RWPE2 (cell line): ENCODE measurements at regions not wholly inside any gene's neighbourhood (a gene's known extent, or its start where the extent isn't known, plus 50 kb on each side); places are given as distances from the start of the nearest gene placed in this dataset.
A peak's percentile ranks its signal among the peaks of the same experiment; 100 is the strongest.

Source experiments
- ATAC-seq: fragments of 200-7000 bp; cut with Tn5 transposase; 3 replicates; pipeline ENCODE4 v1.9.1; 2021; ENCODE audit warnings: low read depth
- DNase-seq: peaks from one replicate; pipeline ENCODE4 v3.0.0-alpha.2; 2020; ENCODE audit warnings: low spot score
- H3K27ac ChIP-seq: fragments of 450-650 bp; 2 replicates; pipeline ENCODE4 v1.5.1; 2017; ENCODE audit warnings: mild to moderate bottlenecking; ENCODE audit not compliant: poor library complexity, severe bottlenecking
- H3K27me3 ChIP-seq: fragments of 250-450 bp; sonication (Bioruptor Pico); 2 replicates; pipeline ENCODE4 v1.5.1; 2021; ENCODE audit warnings: mild to moderate bottlenecking, moderate library complexity; ENCODE audit not compliant: insufficient read depth, poor library complexity, severe bottlenecking
- H3K36me3 ChIP-seq: fragments of 250-450 bp; sonication (Bioruptor Pico); 2 replicates; pipeline ENCODE4 v1.5.1; 2020; ENCODE audit warnings: low read depth, mild to moderate bottlenecking, moderate library complexity
- H3K4me1 ChIP-seq: fragments of 250-450 bp; sonication (Bioruptor Pico); 2 replicates; pipeline ENCODE4 v1.5.1; 2021; ENCODE audit warnings: mild to moderate bottlenecking, moderate library complexity; ENCODE audit not compliant: insufficient read depth, poor library complexity, severe bottlenecking
- H3K4me3 ChIP-seq: fragments of 250-450 bp; sonication (Bioruptor Pico); 2 replicates; pipeline ENCODE4 v1.5.1; 2021; ENCODE audit warnings: mild to moderate bottlenecking, moderate library complexity; ENCODE audit not compliant: severe bottlenecking
- H3K9me3 ChIP-seq: fragments of 250-450 bp; sonication (Bioruptor Pico); 2 replicates; pipeline ENCODE4 v1.5.1; 2021; ENCODE audit warnings: mild to moderate bottlenecking, moderate library complexity; ENCODE audit not compliant: severe bottlenecking
- CTCF ChIP-seq: fragments of 450-650 bp; IDR thresholded peaks from one replicate; pipeline ENCODE4 v1.5.1; 2017; ENCODE audit warnings: mild to moderate bottlenecking, moderate library complexity; ENCODE audit not compliant: poor library complexity, severe bottlenecking

- H3K9me3 ChIP-seq = no peaks in the 10 kb centered on the region
- TF ChIP-seq CTCF = no peak
- no peak overlapping the region for H3K4me3 ChIP-seq
- no peak overlapping the region for H3K27ac ChIP-seq
- H3K27me3 ChIP-seq = no peaks in the 10 kb centered on the region
- no peaks in the 10 kb centered on the region for H3K4me1 ChIP-seq
- ATAC-seq = no peak
- no peaks in the 10 kb centered on the region for H3K36me3 ChIP-seq
- no peak for DNase-seq
Observed at GRCh38 chr18:40417501-40417900, 1537.5 kb upstream of the PIK3C3 start.

- Histone ChIP-seq H3K36me3 (no peaks in the 10 kb centered on the region), H3K9me3 (no peaks in the 10 kb centered on the region), H3K4me3 (no peak overlapping the region), H3K4me1 (no peaks in the 10 kb centered on the region), H3K27me3 (no peaks in the 10 kb centered on the region), H3K27ac (no peak overlapping the region)
- TF ChIP-seq CTCF = no peak
- ATAC-seq (no peak), DNase-seq (no peak)
Observed at GRCh38 chr18:40415821-40416220, 1539.2 kb upstream of the PIK3C3 start.

GRCh38 chr18:40415176-40415791, 1539.8 kb upstream of the PIK3C3 start:
- TF ChIP-seq CTCF = no peak
- no peak for ATAC-seq
- H3K27me3 ChIP-seq = no peaks in the 10 kb centered on the region
- H3K9me3 ChIP-seq = no peaks in the 10 kb centered on the region
- H3K4me1 ChIP-seq = no peaks in the 10 kb centered on the region
- H3K36me3 ChIP-seq = no peaks in the 10 kb centered on the region
- H3K27ac ChIP-seq = no peak overlapping the region
- H3K4me3 ChIP-seq = no peak overlapping the region
- no peak for DNase-seq

GRCh38 chr18:40414155-40414754, 1540.8 kb upstream of the PIK3C3 start:
- H3K36me3 ChIP-seq = no peaks in the 10 kb centered on the region
- H3K27ac ChIP-seq = peak overlapping the region; percentile 13
- ATAC-seq (peak; percentile 82), DNase-seq (no peak)
- no peaks in the 10 kb centered on the region for H3K4me1 ChIP-seq
- no peaks in the 10 kb centered on the region for H3K9me3 ChIP-seq
- TF ChIP-seq CTCF = no peak
- H3K4me3 ChIP-seq = no peak overlapping the region
- H3K27me3 ChIP-seq = no peaks in the 10 kb centered on the region

GRCh38 chr18:40413160-40413559, 1541.9 kb upstream of the PIK3C3 start:
- H3K4me3 ChIP-seq = no peak overlapping the region
- H3K9me3 ChIP-seq = no peaks in the 10 kb centered on the region
- TF ChIP-seq CTCF = peak; percentile 46
- ATAC-seq (no peak), DNase-seq (no peak)
- no peaks in the 10 kb centered on the region for H3K4me1 ChIP-seq
- H3K27ac ChIP-seq = no peak overlapping the region
- H3K27me3 ChIP-seq = no peaks in the 10 kb centered on the region
- no peaks in the 10 kb centered on the region for H3K36me3 ChIP-seq
